ENCODE measurements at regions not wholly inside any gene's neighbourhood (a gene's known extent, or its start where the extent isn't known, plus 50 kb on each side); places are given as distances from the start of the nearest gene placed in this dataset.

DNA sequence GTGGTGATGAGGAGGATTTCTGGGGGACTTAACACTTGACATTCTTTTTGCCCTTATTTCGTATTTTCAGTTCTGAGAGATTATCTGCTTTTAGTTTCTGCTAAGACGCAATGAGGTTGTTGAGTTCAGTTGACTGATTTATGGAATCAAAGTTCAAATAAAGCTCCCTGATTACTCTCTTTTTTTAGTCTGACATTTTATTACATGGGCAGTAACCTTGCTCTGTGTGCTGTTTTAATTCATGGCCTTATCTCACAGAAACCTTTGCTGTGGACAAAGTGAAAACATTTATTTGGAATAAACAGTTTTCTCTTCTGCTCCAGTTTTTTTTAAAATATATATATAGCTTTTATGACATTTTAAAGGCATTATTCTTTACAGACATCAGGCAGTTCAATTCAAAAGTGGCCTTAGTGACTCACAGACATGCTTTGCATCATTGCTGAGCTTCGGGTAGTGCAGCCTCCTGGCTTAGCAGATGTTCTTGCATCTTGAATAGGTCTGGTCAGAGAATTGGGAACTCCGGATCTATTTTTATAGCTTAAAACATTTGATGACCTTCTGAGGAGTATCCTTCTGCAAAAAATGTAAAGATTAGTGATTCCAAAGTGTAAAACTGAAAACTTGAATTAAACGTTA lies 162.9 kb downstream of the FAM170A start:
- no peak for DNase-seq

DNA sequence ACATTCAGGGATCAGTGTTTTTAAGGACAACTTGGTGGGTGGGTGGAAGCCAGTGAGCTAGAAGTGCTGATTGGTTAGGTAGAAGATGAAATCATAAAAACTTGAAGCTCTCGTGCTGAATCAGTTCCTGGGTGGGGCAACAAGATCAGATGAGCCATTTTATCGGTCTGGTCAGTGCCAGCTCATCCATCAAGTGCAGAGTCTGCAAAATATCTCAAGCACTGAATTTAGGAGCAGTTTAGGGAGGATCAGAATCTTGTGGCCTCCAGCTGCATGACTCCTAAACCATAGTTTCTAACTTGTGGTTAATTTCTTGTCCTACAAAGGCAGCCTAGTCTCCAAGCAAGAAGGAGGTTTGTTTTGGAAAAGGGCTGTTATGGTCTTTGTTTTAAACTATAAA lies 166.4 kb downstream of the FAM170A start:
- DNase-seq, result no peak

DNA sequence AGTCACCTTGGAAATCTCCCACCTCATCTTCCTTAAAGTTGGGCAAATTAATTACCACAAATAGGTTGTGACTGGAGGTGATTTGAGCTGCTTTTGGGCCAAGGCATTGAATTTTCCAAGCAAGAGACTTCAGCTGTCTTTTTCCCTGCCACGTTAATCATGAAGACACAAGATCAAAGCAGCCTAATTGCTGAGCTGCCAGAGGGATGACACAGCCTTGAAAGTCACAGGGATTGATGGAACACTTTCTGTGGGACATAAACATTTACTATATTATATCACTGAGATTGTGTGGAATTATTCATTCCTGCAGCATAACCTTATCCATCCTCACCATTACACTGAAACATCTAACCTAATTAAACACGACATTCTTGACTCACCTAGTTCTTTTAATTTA lies 172.2 kb downstream of the FAM170A start:
- DNase-seq, result no peak

DNA sequence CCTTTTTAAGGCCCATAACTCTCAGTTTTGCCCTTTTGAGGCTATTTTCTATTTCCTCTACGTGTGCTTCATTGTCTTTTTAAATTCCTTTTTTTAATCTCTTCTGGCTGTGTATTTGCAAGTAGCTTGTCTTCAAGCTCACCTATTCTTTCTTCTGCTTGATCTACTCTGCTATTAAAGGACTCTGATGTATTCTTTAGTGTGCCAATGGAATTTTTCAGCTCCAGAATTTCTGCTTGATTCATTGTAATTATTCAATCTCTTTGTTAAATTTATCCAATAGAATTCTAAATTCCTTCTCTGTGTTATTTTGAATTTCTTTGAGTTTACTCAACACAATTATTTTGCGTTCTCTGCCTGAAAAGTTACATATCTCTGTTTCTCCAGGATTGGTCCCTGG lies 178.7 kb downstream of the FAM170A start:
- DNase-seq, result no peak

DNA sequence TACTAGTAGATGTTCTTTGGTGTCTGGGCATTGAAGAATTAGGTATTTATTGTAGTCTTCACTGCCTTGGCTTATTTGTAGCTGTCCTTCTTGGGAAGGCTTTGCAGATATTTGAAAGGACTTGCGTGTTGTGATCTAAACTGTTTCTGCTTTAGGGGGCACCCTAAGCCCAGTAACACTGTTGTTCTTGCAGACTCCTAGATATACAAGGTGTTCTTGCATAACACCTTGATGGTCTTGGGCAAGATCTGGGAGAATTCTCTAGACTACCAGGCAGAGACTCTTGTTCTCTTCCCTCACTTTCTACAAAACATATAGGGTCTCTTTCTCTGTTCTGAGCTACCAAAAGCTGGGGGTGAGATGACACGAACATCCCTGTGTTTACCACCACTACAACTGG lies 179.1 kb downstream of the FAM170A start:
- DNase-seq, result no peak

DNA sequence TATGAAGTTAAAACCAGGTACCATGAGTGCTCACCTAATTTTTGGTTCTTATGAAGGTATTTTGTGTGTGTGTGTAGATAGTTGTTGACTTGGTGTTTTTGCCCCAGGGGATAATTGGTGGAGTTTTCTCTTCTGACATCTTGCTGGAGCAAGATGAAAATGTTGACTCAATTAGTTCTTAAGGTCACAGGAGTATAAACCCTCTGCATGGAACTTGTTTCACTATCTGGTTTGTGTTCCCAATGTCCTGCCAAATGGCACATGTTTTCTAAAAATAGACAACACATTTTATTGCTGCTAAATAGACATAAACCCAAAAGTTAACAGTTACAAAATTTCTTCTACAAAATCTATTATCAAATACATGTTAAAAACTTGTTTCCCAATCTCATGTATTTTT lies 180.9 kb downstream of the FAM170A start:
- no peak for DNase-seq

DNA sequence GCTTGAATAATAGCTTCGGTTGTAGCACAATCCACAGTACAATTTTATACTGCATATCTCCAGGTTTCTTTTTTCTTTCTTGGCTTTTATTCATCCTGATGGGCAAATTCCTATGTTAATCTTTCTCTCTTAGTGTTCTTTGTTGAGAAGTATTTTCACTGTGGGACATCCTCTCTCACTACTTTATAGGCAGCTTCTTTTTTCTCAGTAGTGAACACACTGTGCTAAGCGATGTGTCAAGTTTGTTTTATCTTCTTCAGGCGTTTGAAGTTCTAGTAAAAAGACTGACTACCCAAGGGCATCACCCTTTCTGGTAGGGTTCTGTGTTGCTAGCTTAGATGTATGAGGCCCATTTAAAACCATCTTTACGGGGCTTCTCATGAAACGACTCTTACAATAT lies 182.1 kb downstream of the FAM170A start:
- DNase-seq, result no peak

DNA sequence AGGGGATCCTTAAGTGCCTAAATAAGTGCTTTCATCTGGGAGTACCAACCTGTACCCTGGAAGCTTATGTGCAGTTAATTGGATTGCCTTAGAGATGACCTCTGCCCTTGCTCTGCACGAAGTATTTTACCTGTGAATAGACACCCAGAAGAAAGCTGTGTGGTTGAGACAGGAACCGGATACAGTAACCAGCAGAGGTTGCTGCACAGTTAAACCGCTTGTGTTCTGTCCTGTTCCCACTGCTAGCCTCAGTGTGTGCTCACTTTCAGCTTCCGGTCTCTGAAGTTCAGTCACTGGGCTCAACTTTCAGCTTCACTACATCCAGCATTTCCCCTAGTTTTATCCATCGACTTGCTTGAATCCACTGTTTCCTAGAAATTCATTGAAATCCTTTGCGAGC lies 185.3 kb downstream of the FAM170A start:
- DNase-seq, result no peak

DNA sequence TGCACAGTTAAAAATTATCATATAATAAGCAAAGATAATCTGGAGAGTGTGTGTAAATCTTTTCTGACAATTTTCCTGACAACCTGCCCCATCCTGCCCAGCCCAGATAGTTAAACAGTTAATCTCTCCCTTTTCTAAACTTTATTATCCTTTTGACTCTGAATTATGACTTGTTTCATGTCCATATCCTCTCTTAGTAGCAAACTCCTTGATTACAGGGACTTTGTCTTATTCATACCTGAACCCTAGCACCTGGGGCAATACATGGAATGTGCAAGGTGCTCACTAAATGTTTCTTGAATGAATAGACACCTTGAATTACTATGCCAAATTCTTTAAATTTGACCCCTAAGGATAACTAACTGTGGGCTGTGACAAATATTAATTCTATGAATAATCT lies 186.7 kb downstream of the FAM170A start:
- DNase-seq, result no peak

DNA sequence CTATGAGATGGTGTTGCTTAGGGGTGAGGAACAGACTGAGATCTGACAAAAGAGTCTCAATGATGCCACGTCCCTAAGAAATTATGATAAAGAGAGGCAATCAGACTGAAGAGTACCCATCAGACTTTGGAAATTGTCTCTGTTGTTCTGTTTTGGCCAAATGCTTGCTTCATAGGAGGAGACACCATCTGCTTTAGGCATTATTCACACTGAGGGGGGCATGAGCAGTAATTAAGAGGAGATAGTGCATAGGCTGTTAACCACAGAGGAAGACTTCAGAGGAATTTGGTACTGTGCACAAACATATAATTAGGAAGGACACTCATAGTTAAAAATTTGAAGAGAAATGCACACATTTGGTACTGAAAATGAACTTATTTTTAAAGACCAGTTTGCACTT lies 190.7 kb downstream of the FAM170A start:
- no peak for DNase-seq

DNA sequence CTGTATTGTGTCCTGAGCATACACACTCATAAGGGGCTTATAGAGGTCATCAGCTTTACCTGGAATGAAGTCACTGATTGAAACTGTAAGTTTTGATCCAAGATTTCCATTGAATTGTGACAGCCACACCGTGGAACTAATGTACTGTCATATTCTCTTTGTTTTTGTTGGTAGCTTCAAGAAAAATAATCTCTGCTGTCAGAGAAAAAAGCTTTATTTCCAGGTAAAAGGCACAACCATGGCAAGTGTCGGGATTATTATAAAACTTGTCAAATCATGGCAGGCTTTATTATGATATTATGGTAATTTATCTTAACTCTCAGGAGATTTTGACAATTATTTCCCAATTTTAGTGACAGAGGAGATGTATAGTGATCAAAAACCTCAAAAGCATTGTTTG lies 191.2 kb downstream of the FAM170A start:
- DNase-seq, result no peak

DNA sequence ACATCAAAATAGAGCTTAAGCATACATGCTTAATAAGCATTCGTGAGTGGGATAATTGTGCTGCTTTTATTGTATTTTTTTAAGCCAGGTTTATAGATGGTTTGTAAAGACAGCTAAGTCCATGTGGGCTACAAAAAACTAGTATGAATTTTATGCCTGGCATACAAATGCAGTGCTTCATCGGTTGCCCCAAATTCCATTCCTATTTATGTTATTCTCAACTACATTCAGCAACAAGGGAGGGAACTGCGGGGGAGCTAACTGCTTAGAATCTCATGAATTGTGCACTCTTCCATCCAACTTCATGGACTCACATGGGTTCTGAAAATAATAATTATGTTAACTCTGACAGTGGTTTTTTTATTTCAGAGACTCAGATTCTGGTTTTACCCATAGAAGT lies 199.2 kb downstream of the FAM170A start:
- DNase-seq, result no peak

DNA sequence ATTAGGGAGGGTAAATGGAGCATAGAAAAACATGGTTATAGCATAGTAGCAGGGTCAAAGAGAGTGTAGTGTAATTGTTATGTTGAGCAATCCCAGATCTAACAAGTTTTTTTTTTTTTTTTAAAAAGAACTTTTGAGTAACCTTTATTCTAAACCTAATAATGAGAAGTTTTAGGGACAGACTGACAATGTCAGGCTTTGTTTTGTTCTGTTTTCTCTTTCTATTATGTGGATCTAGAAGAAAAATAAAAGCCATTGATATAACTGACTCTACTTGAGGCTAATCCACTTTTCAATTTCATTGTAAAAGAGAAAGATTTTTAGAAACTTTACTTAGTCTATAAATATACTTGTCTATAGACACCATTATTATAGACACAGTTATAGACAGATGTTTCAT lies 200.0 kb downstream of the FAM170A start:
- DNase-seq, result no peak

DNA sequence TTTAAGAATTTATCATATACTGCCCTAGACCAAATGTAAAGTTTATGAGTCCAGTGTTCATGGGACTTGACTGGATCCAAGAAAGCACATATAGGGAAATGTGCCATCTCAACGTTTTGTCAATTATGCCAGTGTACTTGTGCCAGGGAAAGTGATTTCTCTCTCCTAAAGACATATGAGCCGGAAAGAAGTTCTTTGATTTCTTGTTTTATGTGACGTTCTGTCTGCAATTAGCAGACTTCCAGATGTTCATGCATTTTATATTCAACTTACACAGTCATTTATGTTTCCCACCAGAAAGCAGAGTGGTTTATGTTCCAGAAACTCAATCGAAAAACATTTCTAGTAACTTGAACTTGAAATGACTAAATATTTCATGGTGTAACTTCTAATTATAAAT lies 203.8 kb downstream of the FAM170A start:
- DNase-seq, result no peak

DNA sequence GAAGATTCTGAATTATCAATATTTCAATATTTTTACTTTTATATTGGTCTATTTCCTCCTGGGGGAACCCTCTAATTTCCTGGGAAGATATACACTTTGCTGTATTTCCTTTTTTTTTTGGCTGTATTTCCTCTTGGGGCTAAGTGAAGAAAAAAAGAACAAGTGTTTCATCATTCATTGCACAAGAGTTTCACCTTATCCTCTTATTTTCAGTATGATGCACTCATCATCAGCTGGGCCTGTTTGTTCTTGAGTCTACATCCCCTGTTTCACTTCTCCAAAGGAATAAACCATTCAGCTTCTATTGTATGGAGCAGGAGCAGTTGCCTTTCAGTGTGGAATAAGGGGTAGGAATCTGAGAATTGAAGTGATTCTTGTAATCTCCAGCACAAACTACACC lies 210.8 kb downstream of the FAM170A start:
- no peak for DNase-seq

DNA sequence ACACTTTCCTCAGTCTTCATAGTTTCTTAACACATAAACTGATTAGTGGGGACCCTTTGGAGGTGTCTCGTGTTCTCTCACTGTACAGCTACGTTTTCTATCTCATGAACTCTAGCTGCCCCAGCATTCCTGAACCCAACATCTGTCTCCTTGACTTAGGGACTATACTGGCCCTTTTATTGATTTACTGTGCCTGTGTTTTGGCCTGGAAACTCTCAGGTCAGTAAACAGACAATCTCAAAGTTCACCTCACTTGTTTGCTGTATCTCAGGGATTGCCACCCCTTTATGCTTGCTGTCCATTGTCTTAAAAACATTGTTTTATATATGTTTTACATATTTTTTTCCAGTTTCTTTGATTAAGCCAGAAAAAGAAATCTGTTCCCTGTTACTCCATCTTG lies 222.8 kb downstream of the FAM170A start:
- no peak for DNase-seq

DNA sequence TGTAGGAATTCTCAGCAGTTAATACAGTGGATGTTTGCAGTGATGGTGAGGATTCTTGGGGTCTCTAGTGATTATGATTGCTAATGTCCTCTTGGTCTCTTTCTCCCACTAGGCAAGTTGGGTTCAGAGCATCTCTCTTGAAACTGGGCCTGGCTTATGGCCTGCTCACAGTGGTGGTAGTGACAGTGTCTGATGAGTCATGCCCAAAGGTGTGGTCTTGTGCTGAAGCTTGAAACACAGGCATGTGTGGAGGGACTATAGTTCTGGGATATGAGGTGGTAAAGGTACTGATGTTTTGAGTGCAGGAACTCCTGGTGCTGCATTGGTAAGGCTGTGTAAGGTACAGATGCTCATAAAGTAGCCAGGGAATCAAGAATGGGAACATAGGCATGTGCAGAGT lies 231.1 kb downstream of the FAM170A start:
- no peak for DNase-seq

DNA sequence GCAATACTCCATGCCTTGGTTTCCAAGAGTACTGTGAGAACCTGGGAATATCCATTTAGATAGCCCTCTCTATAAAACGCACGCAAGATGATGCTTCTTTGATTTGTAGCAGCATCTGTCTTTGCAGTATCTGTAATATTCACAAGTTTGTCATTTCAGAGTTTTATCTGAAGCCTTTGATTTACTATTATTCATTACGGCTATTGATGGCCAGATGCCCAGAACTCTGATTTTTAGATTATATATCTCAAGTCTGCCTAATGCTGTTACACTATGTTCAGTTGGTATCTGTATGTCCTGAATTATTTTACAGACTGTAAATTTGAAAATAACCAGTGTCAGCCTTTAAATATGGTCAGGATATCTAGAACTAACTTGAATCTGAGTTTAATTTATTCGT lies 233.3 kb downstream of the FAM170A start:
- no peak for DNase-seq

DNA sequence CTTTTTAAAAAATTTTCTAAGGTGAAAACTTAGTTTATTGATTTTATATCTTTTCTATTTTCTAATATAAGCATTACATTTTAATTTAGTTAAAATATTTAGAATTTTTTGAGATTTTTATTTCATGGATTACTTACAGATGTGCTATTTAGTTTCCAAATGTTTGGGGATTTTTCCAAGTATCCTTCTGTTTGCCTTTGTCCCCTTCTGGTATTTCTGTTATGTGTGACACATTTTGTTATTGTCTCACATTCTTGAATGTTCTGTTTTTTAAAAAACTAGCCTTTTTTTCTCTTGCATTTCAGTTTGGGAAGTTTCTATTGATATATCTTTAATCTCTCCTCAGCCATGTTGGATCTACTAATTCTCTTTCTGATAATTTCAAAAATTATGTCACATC lies 234.9 kb downstream of the FAM170A start:
- no peak for DNase-seq

DNA sequence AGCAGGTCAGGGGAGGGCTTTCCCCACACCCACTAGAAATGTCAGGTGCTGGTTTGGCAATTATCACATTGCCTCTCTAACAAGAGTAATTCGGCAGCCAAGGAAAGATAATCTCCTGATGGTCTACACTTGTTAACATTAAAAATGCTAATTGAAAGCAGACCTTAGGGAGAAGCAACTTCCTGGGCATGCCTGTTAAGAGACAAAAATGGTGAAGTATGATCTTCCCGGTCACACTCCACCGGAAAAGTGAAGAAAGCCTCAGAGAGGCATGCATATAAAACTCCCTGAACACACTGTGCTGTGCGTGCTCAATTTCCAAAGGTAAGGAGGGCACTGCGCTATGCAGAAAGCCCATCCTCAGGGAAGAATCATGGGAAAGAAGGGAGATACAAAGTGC lies 244.3 kb downstream of the FAM170A start:
- DNase-seq, result no peak

DNA sequence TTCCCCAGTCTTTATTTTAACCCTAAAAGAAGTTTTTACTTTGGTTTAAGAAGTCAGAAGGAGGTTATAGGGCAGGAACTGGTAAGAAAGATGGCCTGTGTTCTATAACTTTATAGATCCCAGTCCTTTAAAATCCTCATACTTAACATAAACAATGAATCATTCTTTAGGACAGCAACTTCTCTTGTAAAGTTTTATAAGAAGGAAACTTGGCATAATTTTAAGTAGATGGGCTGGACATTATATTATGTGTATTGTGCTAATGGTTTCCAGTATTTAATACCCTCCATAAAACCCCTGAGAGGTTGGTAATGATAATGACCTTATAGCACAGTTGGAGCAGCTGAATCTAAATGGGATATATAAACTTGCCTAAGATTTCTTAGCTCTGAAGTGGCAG lies 247.2 kb downstream of the FAM170A start:
- DNase-seq, result no peak

DNA sequence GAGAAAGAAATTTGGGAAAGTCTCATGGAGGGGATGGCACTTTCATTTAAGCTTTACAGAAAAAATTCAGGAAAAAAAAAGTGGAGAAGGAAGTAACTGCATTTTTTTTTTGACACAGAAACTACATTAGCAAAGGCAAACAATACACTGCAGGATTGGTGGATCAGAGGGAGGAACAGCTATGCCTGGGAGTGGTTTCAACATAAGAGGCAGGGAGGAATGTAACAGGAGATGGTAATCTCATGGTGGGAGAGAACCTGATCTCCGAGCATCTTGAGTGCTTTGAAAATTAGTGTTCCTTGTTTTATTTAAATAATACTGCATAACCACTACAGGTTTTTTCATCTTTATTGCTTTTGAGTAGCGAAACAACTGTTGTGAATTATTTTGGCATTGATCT lies 249.4 kb downstream of the FAM170A start:
- no peak for DNase-seq

DNA sequence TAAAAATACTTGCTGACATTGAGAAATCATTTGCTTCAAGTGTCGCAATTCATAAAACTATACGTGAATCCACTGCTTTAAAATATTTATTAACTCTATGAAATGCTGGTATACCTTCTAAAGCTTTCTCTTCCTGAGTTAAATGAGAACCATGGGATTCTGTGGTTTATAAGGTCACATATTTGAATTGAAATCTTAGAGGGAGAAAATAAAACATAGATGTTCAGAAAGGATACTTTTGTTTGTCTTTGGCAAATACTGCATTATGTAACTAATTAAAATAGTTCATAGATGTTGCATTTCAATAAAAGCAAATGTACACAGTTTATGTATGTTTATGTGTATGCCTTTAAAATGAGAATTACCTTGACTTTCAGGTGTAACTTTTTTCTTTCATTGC lies 250.1 kb downstream of the FAM170A start:
- DNase-seq, result no peak

DNA sequence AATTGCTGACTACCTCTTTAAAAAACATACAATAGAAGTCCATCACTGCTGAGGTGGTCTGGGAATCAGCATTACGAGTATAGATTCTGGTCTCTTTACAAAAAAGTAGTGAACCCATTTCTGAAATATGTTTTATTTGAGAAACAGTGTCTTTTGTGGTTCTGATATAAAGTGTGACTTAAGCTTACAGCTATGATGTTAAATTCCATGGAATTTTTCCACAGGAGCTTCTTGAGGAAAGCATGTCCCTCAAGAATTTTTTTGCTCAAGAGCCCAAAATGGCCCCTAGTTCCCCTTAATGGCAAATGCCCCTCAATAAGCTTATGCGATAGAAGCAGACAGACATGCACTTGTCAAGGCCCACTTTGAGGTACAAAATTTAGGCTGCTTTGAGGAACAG lies 265.7 kb downstream of the FAM170A start:
- DNase-seq, result no peak

DNA sequence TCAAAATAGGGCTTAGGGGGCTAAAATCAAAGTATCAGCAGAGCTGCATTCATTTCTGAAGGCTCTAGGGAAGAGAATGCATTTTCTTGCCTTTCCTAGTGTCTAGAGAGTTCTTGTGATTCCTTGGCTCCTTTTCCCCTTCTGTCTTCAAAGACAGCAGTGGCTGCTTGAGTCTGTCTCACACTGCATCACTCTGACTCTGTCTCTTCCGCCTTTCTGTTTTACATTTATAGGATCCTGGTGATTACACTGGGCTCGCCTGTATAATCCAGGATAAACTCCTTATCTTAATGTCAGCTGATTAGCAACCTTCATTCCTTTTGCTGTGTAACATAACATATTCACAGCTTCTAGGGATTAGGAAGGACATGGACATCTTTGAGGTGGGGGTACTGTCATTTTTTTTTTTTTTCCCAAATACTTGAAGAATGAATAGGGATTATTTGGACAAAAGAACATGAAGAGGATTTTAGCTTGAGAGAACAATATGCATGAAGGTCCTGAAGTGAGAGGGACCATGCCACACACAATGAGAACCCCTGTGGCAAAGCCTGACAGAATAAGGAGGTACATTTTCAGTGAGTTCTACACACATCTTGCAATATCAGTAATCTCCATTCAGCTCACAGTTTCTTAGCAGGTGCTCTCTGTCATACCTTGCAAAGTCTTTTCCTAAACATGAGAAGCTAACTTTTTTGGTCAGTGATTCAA lies 267.6 kb downstream of the FAM170A start:
- no peak for DNase-seq

Data from activated CD4-positive, CD25-positive, alpha-beta regulatory T cell (primary cell).